Adrenal gland (tissue), 9 donors: ENCODE measurements at regions not wholly inside any gene's neighbourhood (a gene's known extent, or its start where the extent isn't known, plus 50 kb on each side); places are given as distances from the start of the nearest gene placed in this dataset.

Experiments
- DNase-seq, 7 donors: peaks; one replicate each; pipeline ENCODE4 v3.0.0-alpha.2; 2019 to 2020
- H3K27ac ChIP-seq, 5 donors: fragments of 200-600 bp; sonication (generic) in 4 of 5; 1 replicate in 3 of 5; 2 replicates in 2 of 5; pipeline versions ENCODE4 v1.5.1 to v1.8.0; 2016 to 2020; ENCODE audit warnings: mild to moderate bottlenecking in 1 of 5
- H3K27me3 ChIP-seq: fragments of 200-600 bp; 2 replicates; pipeline ENCODE4 v1.8.0; 2021
- H3K36me3 ChIP-seq, 2 donors: fragments of 200-600 bp; replicated peaks in 1 of 2; 1 replicate in 1 of 2; 2 replicates in 1 of 2; pipeline versions ENCODE4 v1.5.1 to v1.8.0; 2018 to 2022
- H3K4me1 ChIP-seq, 2 donors: fragments of 200-600 bp; replicated peaks in 1 of 2; 1 replicate in 1 of 2; 2 replicates in 1 of 2; pipeline versions ENCODE4 v1.5.1 to v1.8.0; 2018 to 2021
- H3K4me3 ChIP-seq, 4 donors: fragments of 200-600 bp; sonication (generic) in 3 of 4; one replicate each; pipeline ENCODE4 v1.5.1; 2016 to 2018
- H3K9me3 ChIP-seq, 3 donors: fragments of 200-600 bp; sonication (generic) in 1 of 3; replicated peaks in 1 of 3; 1 replicate in 2 of 3; 2 replicates in 1 of 3; pipeline versions ENCODE4 v1.5.1 to v1.8.0; 2016 to 2021
- CTCF ChIP-seq, 6 experiments: fragments of 450-650 bp in 4 of 6; fragments of 200-600 bp in 2 of 6; sonication (generic) in 1 of 6; IDR thresholded peaks; 1 replicate in 5 of 6; 2 replicates in 1 of 6; pipeline versions ENCODE4 v1.5.1 to v1.8.0; 2016 to 2021; ENCODE audit warnings: antibody characterized with exemption in 6 of 6, mild to moderate bottlenecking in 2 of 6, moderate library complexity in 1 of 6
- POLR2A ChIP-seq, 2 donors: fragments of 450-650 bp; IDR thresholded peaks; one replicate each; pipeline ENCODE4 v1.6.1; 2017; ENCODE audit warnings: antibody characterized with exemption in 2 of 2, mild to moderate bottlenecking in 2 of 2, moderate library complexity in 1 of 2
- WGBS, 4 donors: extraction: QIAGEN DNeasy Blood & Tissue Kit in 2 of 4; methylation state at CpG; one replicate each; pipeline versions ENCODE4 v1.1.5 to v1.1.7; 2013 to 2017; 5-methylcytosine and 5-hydroxymethylcytosine counted together
- intact Hi-C, 2 donors: fragments of 100-400 bp; cut with DNase I; formaldehyde crosslinking; loops; one replicate each; pipeline versions ENCODE4 v1.14.1 to v1.15.0; 2022 to 2023
- donor health status: healthy with polysubstance abuse.
- donor health status: Bipolar disorder and iron deficiency.
- donor health status: DM: yes; HTN: yes; CAD: no.
- donor health status: DM: no; HTN: no; CAD: no.
- donor health status: DM: no; HTN: no; CAD: no.

DNA sequence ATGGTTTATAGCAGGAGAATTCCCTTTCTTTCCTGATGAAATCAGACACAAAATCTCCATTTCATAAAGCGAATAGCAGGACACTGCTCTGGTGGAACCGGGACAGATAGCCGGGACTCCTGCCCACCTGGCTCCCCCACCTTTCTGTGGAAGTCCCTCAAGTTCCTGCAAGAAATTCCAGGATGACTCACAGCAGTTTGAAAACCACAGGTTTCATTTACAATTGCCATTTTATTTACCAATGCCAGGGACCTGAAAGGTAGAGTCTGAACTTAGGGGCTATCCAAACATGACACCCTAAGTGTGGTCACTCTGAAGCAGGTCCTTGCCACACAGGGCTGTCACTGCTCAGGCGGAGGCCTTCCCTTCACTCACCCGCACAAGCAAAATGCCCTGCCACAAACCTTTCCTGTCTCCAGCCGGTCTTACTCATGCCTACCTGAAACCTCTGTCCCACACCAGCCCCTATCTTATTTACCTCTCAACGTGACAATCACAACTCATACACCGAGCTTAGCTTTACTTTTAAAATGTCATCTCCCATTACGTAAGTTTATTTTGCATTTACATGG, 63.3 kb upstream of the TAF1L start:
- Histone ChIP-seq H3K36me3 (no peaks in the 10 kb centered on the region), H3K4me3 (no peak overlapping the region), H3K27ac (no peak overlapping the region), H3K27me3 (no peaks in the 10 kb centered on the region), H3K4me1 (no peaks in the 10 kb centered on the region), H3K9me3 (no peaks in the 10 kb centered on the region)
- intact Hi-C loops, result no loop called here
- DNase-seq, result no peak
- TF ChIP-seq CTCF (IDR thresholded peaks at IDR 0.05) (no peak), POLR2A (IDR thresholded peaks at IDR 0.05) (no peak)
- WGBS, 4 donors, result 73 to 79% (median 75%) methylated on average over 9 of the region's 9 CpGs

GRCh38 chr9:32701321-32702022, 66.0 kb upstream of the TAF1L start:
- WGBS, 4 donors, result 65 to 74% (median 74%) methylated on average over 4 to 5 of the region's 5 CpGs
- intact Hi-C loops, result no loop called here
- H3K27me3 ChIP-seq, result no peaks in the 10 kb centered on the region
- H3K4me1 ChIP-seq, result no peaks in the 10 kb centered on the region
- H3K9me3 ChIP-seq, result no peaks in the 10 kb centered on the region
- DNase-seq, result no peak
- no peak overlapping the region for H3K27ac ChIP-seq
- H3K4me3 ChIP-seq, result no peak overlapping the region
- no peaks in the 10 kb centered on the region for H3K36me3 ChIP-seq
- no peak for TF ChIP-seq CTCF (IDR thresholded peaks at IDR 0.05)
- TF ChIP-seq POLR2A (IDR thresholded peaks at IDR 0.05), result no peak

DNA sequence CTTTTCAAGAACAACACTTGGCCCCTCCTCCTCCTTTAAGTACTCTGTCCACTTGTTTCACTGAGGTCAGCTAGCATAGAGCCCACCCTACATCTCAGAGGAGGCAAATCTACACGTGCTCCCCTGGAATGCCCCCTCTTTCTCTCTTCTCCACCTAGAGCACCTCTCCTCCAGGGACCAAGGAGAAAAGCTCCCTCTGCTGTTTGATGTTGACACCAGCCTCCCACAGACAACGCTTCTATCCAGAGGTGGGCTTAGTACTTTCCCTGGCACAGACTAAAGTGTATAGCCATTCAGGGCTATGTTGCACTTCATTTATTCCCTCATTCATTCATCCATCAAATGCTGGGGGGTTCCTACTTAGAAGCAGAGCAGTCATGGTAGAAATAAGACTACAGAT, 68.2 kb upstream of the TAF1L start:
- TF ChIP-seq POLR2A (IDR thresholded peaks at IDR 0.05) (no peak), CTCF (IDR thresholded peaks at IDR 0.05) (no peak)
- WGBS, 4 donors, result 33 to 61% (median 41%) methylated on average over 2 of the region's 2 CpGs
- no peak overlapping the region for H3K4me3 ChIP-seq
- no peaks in the 10 kb centered on the region for H3K9me3 ChIP-seq
- no peak for DNase-seq
- H3K27ac ChIP-seq, result no peak overlapping the region
- intact Hi-C loops, result no loop called here
- no peaks in the 10 kb centered on the region for H3K27me3 ChIP-seq
- H3K36me3 ChIP-seq, result no peaks in the 10 kb centered on the region
- H3K4me1 ChIP-seq, result no peaks in the 10 kb centered on the region

- intact Hi-C loops, result no loop called here
- Histone ChIP-seq H3K36me3 (no peaks in the 10 kb centered on the region), H3K9me3 (no peaks in the 10 kb centered on the region), H3K27me3 (no peaks in the 10 kb centered on the region), H3K4me1 (no peaks in the 10 kb centered on the region), H3K27ac (no peak overlapping the region), H3K4me3 (no peak overlapping the region)
- no peak for TF ChIP-seq CTCF (IDR thresholded peaks at IDR 0.05)
- TF ChIP-seq POLR2A (IDR thresholded peaks at IDR 0.05), result no peak
- 36 to 48% (median 39%) methylated on average over 2 of the region's 2 CpGs for WGBS, 4 donors
- DNase-seq, result no peak
These were observed 68.9 kb upstream of the TAF1L start for GRCh38 chr9:32704343-32704742.
